Activated naive CD4-positive, alpha-beta T cell (primary cell): ENCODE measurements at regions not wholly inside any gene's neighbourhood (a gene's known extent, or its start where the extent isn't known, plus 50 kb on each side); places are given as distances from the start of the nearest gene placed in this dataset.

ENCODE experiments used
- DNase-seq, 4 experiments: peaks; one replicate each; lab custom pipeline; 2025; lab: John Stamatoyannopoulos, UW

- DNase-seq = no peak
Observed at GRCh38 chr5:135139381-135140134, 105.5 kb upstream of the PITX1 start.

GRCh38 chr5:135138116-135138850 is 104.3 kb upstream of the PITX1 start:
- DNase-seq = no peak

DNA sequence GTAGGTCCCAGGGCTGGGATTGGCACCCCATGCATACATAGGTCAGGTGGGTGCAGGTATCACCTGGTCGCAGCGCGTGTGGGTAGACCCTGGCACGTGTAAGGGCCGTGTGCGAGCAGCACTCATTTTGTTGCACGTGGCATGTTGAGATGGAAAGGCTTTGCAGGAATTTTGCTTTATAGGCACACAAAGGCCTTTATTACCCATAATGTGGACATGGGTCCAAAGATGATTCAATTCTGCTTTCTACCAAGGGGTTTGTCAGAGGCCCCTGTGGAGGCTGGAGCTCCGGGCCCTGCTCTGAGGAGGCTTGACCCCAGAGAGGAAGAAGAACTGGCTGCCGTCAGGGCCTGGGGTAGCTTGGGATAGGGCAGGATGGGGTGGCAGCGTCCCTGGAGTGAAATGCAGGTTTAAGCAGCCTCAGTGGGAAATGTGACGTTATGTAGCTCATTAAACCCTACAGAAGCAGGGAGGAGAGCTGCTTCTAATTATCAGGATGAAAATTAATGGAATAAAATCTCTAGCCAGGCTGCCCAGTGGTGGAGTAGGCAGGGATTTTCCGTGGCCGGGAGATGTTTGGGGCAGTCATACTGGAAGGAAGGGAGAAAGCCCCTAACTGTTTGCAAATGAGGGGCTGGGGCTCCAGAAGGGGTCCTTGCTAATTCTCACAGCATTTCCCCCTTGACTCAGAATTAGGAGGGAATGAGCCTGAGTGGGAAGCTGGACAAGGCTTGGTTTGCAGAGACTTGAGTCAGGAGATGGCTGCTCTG is 103.3 kb upstream of the PITX1 start:
- no peak for DNase-seq

- DNase-seq = no peak
Observed at GRCh38 chr5:135136546-135136945, 102.5 kb upstream of the PITX1 start.

GRCh38 chr5:135135530-135136226 is 101.7 kb upstream of the PITX1 start:
- DNase-seq = no peak

DNA sequence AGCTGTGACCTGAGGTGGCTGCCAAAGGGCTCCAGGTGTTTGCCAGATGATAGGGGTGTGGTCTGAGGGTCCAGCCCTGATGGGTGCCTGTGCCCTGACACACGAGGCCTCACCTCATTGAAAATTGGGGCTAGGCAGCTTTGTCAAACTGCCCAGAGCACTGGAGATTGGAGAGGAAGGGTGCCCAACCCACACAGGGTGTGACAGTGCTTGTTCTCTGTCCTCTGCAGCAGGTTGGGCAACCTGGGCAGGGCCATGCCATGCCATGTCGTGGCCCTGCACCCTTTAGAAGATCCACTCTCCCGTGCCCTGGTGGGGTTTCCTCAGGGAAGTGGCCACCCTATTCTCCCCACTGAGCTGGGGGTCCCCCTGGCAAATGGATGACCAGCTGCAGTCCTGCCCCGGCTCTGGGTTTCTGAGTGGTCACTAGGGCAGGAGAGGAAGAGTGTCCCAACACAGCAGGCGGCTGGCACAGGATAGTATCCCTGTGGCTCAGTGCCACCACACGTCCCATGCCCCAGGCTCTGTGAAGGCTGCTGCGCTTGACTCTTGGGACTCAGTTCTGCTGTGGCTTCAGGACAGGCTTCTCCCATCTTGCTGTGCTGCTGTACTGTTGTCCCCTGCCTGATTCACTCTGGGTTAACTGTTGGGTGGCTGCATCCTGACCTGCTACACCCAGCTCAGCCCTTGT is 100.8 kb upstream of the PITX1 start:
- DNase-seq = no peak

GRCh38 chr5:135133698-135134515 is 99.9 kb upstream of the PITX1 start:
- no peak for DNase-seq

DNA sequence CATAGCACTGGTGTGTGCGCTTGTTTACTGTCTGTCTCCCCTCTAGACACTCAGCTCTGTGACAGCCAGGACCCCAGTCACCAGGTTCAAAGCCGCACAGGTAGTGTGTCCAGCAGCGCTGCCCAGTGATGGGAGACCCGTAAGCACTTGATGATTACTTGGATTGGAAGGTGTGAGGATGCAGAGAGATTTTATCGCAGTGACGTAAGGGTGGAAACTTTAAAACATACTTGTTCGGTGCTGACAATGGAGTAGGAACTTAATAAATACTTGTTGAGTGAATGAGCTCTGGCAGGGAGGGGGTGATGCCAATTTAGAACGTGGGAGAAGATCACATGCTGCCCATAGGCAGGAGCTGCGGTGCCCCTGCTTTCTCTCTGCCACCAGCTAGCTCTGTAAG is 99.2 kb upstream of the PITX1 start:
- DNase-seq = no peak

GRCh38 chr5:135131801-135132680 is 98.0 kb upstream of the PITX1 start:
- no peak for DNase-seq

- DNase-seq = no peak
Observed at GRCh38 chr5:135130261-135131215, 96.5 kb upstream of the PITX1 start.

DNA sequence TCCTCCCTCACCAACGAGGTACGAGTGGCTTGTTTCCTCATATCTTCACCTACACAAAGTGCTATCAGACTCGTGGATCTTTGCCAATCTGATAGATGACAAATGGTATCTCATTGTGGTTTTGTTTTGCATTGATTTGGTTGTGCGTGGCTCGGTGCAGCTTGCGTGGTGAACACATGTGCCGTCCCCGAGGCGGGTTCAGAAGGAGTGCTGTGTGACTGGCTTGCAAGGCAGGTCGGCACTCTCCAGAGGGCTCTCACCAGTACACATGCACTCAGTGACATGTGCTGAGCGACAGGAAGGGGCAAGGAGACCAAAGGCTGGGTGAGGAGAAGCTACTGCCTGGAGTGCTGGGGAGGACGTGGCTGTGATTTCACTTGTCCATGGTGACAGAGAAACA is 95.3 kb upstream of the PITX1 start:
- no peak for DNase-seq

DNA sequence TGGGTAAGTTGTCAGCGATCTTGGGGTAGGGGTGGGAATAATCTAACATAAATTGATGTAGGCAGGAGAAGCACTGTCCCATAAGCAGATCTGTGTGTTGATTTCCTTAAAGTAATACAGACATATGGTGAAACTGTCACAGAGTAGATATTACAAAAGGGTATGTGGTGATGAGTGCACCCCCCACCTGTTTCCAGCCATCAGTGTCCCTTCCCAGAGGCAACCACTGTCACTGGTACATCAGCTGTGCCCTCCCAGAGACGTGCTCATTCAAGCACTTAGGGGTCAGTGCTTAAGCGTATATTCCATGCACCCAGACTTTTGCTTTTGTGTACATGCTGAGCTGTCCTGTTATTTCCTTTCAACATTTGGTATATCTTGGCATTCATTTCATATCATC is 94.3 kb upstream of the PITX1 start:
- DNase-seq = no peak

DNA sequence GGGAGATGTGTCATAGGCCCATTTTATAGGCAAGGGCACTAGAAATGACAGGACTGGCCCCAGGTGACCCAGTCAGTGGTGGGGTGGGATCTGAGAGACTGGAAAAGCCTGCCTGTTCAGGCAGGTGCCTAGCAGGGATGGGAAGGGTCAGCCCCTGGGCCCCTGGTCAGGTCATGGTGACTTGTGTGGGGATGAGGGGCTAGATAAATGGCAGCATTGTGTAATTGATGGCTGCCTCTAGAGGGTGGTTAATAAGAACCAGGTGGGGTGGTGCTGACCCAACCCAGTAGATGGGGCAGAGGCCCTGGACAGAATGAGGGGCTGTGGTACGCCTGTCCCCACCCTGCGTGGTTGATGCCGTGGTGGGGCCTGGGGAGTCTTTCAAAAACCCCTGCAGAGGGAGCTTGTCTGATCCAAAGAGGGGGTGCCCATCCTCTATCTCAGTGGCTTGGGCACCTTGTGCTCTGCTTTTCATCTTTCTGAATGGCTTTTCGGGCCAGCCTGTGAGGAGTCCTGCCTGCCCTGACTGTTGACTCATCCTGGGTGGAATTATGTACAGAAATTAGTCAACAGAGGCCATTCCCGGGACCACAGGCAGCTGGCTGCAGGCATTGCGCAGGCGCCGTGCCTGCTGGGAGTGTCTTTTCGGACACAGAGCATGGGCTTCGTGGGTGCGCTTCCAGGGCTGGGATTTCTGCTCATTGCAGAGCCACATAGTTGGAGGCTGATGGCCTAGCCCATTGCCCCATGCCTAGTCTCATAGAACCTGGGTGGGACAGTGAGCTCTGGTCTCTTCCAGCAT is 93.6 kb upstream of the PITX1 start:
- DNase-seq = no peak

DNA sequence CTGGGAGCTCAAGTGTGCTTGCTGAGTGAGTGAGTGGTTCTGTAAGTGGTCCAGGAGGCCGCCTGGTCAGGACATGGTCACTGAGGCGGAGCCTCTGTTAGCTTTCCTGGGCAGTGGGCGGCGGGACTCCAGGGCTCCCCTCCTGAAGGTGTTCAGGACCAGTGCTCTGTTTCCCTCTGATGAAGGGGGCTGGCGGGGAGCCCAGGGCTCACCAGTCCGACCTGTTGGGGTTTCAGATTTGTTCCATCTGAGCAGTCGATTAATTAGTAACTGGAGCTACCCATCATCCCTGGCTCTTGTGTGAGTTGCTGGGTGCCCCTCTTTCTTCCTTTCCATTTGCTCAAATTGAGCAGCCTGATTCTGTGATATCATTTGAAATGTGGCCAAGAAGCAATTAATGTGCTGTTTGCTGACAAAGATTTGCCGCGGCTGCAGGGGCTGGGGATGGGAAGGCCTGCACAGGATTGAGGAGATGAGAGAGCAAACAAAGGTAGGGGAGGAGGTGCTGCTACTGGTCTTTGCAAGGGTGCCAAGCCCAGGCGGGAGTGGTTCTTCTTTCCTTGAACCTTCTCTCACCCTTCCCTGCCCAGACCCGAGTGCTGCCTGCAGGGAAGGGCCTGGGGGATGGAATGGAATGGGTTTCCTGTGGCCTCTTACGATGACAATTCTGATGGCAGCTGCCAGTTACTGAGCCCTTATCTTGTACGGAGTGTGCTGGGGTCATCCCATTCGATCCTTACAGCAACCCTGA is 92.8 kb upstream of the PITX1 start:
- DNase-seq = no peak

DNA sequence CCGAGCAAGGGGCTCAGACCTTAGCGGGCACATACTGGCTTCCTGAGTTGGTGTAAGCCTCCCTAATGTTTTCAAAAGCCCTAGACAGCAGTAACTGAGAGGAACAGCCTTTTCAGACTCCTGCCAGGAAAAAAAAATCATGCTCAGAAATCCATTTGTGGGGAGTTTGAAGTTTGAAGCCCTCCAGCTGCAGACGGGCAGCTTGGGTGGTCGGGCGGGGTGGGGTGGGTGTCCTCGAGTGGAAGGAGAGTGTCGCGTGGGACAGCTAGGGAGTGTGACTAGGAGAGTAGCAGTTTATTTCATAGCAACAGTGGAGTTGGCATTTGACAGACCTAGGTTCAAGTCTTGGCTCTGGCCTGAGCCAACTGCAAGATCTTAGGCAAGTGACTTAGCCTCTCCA is 90.7 kb upstream of the PITX1 start:
- DNase-seq = no peak

DNA sequence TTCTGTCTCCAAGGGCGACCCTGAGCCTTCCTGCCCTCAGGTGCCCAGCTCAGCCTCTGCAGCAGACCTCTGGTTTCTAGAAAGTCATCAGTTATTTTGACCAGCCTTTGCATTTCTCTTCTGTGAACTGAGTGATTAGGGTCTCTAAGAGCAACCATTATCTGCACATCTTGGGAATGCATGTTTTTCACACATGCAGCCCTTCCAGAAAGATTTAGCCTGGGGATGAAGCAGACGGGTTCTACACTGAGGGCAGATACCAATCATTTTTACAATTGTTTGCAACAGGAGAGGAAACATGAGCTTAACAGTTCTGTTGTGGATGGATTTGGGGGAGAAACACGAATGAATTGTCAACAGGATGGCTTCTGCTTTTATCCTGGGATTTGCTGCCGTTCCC is 90.1 kb upstream of the PITX1 start:
- no peak for DNase-seq

DNA sequence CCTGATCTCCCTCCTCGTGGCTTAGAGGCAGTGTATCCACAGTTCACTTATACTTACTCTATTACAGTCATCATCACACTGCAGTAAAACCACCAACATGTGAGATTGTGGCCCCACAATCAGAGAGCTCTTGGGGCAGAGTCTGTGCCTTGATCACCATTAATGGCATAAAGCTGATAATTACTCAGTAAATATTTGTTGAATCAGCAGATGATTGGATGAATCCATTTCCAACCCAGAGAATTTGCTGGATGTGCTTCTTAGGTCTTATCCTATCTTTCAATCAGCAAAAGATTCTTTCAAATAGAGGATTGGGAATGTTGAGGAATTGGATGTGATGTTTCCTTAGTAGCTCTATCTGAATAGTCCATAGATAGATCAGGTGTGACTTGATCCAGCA is 88.8 kb upstream of the PITX1 start:
- DNase-seq = no peak
